Activated CD4-positive, alpha-beta T cell treated with anti-CD3 and anti-CD28 coated beads, Interleukin-2, amount 50 U/mL, for 24 hours (primary cell): ENCODE measurements at regions not wholly inside any gene's neighbourhood (a gene's known extent, or its start where the extent isn't known, plus 50 kb on each side); places are given as distances from the start of the nearest gene placed in this dataset.
"Not testable (repeated sequence)": the region's sequence is repeated elsewhere in the genome, so short reads cannot be mapped to it uniquely, and the experiment has no call there.

Experiments used
- DNase-seq, 2 donors: peaks; one replicate each; pipeline ENCODE4 v3.0.0-alpha.2; 2020; ENCODE audit warnings: low read depth in 1 of 2, low spot score in 1 of 2

DNA sequence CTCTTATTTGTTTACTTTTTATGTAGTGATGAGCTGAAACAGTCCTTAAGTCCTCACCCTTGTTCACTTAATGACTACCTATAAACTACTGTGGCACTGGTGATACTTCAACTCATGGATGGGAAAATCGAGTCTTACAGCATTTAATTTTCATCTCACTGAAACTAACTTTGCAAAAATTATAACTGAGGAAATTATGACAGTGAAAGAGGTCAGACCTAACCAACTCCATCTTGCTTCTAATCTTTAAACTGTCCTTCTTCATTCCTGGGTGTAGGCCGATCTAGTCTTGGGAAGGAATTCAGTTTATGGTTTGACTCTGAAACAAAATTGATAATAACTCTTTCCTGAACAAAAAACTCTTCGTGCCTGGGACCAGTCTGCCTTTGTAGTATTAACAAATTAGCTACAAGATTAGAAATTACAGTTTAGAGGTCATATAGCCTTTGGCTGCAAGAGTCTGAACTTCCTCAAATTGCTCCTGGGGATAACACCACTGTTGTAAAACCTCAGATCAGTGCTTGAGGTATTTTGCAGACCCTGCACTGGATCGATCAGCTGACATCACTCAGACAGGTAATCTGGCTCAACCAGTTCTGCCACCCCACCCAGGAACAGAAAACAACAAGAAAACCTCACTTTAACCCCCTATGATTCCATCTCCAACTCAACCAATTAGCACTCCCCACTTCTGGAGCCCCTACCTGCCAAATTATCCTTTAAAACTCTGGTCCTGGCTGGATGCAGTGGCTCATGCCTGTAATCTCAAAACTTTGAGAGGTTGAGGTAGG, 995.7 kb upstream of the PRKX start:
- no peak for DNase-seq

DNA sequence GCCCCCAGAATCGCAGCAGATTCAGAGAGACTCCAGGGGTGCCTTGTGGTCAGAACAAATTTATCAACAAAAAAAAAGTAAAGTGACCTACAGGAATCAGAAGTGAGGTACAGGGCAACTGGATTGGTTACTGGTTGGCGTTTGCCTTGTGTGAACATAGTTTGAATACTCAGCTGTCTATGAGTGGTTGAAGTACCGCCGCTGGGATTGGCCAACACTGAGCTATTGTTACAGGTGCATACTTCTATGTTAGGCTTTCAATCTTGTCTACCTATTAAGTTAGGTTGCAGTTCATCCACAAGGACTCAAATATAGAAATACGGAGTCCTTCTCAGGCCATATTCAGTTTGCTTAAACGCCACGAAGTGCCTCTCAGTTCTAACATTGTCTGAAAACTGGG, 993.5 kb upstream of the PRKX start:
- DNase-seq, result no peak

DNA sequence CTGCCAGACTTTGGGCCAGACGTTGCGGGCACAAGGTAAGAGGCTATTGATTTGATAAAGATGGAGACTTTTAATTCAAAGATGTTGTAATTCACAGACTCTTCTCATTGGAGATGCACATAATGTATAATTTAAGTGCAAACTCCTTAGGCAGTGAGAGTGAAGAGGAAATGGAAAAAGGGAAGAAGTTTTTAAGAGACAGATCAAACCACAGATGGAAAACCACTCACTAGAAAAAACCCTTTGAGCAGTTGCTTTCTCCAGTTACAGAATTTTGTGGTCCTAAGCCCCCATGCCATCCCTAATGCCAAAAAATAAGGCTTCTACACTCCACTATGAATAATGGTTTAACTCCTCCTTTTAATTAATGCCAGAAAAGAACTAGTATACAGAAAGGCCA, 977.1 kb upstream of the PRKX start:
- DNase-seq, result no peak

DNA sequence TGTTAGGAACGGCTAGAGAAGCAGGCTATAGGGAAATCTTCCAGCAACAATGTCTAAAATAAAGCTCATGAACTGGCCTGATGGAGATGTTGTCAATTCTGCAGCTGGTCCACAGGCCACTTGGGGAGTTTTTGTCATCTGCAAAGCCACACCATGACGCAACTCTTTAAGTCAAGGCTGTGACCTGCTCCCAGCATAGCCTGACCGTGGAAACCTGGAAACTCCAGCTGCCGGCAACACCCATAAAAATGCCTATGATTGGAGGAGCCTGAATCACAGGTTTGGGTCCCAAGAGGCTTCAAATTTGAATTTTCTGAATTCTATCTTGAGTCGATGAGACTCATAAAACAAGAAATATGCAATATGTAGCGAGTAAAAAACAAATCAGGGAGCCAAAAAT, 969.2 kb upstream of the PRKX start:
- DNase-seq, result no peak

DNA sequence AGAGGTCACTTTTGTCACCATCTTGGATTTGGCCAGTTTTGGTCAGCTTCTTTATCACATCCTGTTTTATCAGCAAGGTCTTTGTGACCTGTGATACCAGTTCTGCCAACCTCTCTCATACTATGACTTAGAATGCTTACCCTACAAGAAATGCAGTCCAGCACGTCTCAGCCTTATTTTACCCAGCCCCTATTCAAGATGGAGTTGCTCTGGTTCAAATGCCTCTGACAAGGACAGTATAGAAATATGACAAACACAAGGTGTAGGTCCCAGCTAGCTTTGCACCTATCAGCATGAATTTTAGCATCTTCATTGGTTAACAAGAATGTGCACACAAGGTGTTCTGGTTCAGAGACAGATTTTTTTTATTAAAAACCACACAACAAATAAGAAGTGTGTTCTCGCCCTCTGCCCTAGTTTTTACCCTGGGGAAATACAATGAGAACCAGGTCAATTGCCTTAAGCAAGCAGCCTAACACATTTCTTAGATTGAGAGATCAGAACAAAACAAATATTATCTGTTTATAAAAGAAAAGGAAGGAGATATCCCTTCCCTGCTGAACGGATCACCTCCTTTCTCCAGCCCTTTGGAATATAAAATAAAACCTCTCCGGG, 962.3 kb upstream of the PRKX start:
- no peak for DNase-seq

DNA sequence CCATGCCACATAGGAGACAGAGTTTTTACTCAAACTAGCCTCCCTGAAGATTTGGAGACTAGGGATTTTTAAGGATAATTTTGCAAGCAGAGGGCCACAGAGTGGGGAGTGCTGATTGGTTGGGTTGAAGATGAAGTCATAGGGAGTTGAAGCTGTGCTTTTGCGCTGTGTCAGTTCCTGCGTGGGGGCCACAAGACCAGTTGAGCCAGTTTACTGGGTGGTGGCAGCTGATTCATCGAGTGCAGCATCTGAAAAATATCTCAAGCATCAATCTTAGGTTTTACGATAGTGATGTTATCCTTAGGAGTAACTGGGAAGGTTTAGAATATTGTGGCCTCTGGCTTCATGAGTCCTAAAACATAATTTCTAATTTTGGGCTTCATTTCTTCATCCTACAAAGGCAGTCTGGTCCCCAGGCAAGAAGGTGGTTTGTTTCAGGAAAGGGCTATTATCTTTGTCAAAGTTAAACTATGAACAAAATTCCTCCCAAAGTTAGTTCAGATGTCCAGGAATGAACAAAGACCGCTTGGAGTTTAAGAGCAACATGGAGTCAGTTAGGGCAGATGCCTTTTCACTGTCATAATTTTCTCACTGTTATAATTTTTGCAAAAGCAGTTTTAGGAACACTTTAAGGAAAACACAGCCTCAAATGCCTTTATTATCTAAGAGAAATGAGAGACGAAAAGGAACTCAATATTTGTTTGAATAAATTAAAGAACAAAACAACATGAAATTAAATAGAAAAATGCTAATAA, 960.8 kb upstream of the PRKX start:
- DNase-seq, result no peak

DNA sequence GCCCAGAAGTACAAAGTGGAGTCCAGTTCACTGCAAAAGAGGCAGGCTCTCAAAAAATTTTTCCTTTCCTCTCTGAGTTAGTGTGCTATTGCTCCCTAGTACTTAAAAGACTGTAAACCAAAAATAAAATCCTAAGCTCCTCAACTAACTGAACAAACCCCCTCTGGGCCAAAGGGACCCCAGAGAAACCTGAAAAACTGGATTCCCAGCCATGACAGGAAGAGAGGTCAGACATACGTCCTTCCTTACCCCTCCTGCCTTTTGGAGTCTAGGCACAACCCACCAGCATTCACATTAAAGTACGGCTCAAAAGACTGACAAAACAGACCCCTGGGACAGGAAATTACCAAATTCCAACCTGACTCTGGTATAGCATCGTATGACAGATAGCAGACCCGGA, 957.9 kb upstream of the PRKX start:
- DNase-seq, result no peak

DNA sequence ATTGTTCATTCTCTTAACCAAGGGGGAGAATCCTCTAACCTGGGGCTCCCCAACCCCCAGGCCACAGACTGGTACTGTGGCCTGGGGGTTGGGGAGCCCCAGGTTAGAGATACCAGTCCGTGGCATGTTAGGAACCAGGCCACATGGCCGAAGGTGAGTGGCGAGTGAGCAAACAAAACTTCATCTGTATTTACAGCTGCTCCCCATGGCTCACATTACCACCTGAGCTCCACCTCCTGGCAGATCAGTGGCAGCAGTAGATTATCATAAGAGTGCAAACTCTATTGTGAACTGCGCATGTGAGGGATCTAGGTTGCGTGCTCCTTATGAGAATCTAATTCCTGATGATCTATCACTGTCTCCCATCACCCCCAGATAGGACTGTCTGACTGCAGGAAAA, 957.2 kb upstream of the PRKX start:
- DNase-seq, result no peak

DNA sequence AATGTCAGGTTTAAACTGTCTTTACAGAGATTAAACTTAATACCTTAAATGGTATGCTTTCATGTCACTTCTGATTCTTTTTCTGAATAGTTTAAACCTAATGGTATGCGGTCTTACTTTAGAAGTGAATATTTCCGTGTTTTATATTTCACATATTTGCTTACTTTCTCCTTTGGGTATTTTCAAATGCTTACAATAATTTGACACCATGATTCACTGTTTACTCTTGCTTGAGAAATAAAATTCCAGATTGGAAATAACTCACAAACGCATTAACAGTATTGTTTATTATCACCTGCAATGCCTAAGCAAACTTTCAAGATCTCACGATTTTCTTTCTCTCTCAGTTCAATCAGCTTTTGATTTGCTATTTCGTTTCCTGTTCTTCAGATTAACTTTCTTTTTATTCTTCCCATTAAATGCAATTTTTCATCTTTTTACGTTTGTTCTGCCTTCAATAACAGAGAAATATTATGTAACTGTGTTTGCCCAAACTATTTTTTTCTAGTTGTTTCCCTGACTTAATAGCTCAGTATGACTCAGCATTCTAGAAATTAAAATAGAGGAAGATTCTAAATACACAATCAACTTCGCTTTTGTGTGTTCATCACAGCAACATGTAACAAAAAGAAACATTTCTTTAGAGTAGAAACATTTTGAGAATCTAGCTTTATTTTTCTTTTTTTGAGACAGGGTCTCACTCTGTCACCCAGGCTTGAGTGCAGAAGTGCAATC, 955.5 kb upstream of the PRKX start:
- DNase-seq, result no peak

DNA sequence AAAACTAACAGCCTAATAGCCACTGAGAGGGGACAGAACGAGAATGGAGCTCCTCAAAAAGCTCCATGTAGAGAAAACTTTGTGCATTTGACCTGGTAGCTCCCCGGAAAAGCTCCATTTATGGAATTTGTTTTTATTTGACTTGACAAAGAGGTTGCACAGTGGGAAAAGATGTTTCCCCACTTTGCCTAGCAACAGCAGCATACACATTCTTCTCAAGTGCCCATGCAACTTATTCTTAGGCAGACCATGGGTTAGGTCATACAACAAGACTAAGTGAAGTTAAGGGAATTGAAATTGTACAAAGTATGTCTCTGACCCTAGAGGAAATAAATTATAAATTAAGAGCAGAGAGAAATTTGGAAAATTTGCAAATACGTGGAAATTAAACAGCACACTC, 949.6 kb upstream of the PRKX start:
- DNase-seq, result no peak

DNA sequence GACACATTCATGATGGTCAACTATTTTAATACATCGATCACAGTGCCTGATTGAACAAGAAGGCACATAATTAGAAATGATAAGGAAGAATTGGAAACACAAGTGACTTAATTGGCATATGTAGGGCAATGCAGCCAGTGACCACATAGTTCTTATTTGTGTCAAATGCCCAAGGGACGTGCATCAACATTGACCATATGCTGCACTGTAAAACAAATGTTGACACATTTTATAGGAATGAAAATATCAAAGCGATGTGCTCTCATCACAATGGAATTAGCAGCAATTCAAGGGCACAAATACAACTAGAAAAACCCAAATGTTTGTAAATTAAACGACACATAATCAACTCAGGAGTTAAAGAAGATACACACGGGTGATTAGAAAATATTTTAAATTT, 948.3 kb upstream of the PRKX start:
- no peak for DNase-seq

DNA sequence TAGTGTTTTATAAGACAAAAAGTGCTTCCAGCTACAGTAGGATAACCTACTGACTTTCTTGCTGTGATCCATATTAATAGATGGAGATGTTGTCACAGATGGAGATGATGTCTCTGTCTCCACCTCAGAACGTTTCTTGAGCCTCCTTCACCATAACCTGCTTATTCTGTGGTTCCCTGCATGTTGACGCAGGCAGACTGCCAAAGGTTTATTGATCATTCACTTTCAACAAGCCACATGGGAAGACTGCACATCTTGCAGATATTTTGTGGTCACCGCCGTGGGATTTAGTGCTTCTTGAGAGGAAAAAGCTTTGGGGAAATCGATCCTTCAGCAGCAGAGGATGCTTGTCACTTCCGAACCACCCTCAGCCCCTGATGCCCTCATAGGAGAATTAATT, 943.0 kb upstream of the PRKX start:
- DNase-seq, result no peak

DNA sequence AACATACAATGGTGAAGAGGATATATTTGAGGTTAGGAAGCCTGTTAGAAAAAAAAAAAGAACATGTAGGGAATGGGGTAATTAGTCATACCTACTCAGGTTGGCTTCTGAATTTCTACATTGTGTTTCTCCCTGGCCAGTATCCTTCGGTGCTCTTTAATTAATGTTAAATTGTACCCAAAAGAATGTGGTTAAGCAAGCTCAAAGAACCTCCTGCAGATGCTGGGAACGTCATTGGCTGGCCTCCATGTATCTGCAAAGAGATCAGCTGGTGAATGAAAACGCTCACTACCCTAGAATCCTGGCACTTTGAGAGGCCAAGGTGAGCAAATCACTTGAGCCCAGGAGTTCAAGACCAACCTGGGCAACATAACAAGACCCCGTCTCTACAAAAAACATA, 942.3 kb upstream of the PRKX start:
- DNase-seq, result no peak

DNA sequence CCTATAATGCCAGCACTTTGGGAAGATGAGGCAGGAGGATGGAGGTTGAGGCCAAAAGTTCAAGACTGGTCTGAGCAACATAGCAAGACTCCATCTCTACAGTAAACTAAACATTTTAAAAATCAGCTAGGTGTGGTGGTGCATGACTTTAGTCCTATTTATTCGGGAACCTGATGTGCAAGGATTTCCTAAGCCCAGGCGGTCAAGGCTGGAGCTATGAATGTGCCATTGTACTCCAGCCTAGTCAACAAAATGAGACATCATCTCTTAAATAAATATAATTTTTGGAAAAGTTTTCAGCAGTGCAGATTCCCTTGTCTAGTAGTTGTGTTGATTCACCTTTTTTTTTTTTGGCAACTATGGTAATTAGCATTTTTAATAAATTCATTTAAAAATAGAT, 928.7 kb upstream of the PRKX start:
- DNase-seq, result no peak

DNA sequence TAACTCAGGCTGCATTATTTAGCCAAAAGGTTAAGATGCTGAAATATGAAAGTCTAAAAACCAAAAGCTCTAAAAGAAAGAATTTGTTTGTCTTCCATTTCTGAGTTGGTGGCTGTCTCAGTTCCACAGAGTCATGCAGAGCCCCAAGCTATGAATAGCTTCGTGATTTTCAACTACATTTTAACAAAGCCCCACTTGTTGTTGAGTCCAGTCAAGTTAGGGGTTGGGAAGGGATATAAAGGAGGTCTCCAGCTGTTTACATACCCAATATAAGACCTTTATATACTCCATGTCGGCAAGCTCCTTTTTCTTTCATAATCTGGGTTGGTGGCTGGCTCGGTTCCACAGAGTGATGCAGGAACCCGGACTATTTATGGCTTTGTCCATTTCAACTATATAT, 924.6 kb upstream of the PRKX start:
- DNase-seq, result no peak

DNA sequence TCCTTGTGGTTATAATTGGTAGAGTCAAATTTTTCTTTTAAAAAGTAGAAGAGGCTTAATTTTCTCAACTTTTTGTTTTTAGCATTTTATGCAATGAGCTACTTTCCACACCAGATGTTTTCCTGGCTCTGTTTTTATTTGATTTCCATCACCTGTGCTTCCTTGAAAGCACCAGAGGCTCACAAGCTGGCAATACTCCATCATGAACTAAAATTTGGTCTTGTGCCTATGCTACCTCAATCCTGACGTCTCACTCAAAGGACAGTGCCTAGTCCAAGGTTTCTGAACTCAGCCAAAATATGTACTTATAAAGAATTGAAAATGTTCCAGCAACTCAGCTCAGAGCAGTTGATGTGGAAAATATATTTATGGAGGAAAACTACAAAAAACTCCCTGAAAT, 914.0 kb upstream of the PRKX start:
- DNase-seq, result no peak

DNA sequence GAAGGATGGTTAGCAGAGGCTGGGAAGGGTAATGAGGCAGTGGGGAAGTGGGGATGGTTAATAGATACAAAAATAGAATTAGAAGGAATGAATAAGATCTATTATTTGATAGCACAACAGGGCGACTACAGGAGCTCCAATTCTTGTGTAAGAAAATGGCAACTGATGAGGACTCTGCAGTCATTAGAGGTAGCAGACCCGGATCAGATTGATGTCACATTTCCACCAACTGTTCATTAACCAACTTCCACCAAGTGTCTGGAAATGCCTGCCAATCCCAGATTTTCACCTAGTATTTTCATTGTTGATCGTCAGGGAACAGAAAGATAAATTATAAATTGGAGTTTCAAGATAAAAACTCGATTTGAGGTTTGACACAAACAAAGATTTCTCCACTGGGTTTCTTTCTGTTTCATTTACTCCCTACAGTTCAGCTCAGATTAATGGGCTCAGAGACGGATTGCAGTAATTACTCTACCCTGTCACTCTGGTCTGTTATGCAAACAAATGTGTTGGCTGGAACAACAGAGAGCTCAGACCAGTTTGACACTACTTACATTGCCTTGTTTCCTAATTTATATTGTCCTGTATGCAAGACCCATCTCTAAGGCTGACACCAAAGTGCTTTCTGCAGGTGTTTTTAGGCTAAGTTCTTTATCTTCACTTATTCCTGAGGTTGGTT, 909.2 kb upstream of the PRKX start:
- no peak for DNase-seq

DNA sequence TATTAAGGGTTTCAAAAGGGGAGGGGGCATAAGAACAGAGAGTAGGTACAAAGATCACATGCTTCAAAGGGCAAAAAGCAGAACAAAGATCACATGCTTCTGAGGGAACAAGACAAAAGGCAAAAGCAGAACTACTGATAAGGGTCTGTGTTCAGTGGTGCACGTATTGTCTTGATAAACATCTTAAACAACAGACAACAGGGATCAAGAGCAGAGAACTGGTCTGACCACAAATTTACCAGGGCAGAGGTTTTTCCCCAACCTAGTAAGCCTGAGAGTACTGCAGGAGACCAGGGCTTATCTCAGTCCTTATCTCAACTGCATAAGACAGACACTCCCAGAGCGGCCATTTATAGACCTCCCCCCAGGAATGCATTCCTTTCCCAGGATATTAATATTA, 900.2 kb upstream of the PRKX start:
- DNase-seq, result not testable (repeated sequence)

DNA sequence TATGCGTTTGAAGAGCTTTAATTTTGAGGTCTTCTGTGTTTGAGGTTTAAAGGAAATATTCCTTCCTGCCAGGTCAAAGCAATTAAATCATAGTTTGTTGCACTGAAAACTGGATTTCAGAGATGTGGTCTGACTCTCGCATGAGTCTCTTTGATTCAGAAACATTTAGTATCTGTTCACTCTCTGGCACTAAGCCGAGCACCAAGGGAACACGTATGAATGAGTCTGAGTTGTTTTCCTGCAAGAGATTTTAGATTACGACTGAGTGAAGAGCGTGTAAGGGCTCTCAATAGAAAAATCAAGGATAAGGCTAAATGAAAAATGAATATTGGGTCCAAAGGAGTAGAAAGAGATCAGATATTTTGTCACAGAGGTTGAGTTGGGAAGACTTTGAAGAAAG, 875.4 kb upstream of the PRKX start:
- no peak for DNase-seq

DNA sequence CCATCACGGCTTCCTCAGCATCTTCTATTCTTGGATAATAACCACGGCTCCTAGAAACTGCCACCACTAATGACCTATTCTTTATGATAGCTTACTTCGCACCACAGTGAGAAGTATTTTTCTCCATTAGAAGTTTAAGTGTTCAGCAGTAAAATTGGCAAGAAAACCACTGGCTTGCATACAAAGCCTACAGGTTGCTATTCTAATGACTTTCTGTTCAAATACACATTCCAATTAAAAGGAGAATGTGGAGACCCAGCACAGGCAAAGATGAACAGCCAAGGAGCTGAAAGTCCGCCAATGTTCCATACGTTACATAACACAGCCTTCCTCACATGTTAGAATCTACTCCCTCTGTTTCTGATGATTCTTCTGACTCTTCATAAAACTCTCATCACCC, 875.0 kb upstream of the PRKX start:
- DNase-seq, result no peak

DNA sequence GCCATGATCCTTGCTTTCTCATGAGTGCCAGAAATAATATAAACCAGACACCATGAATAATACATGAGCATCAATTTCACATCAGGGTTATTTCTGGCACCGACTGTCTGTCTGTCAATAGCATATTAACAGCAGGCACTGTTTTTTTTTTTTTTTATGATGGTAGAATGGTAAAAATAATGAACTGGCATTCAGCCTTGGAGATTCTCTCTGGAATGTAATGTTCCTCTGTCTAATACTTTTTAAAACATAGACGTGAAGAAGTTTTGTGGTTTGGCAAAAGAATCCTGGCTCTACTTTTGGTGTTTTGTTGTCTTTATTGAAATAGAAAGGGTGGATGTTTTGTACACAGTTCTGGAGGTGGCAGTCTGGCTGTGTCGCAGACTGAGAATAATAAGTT, 874.6 kb upstream of the PRKX start:
- no peak for DNase-seq
